ENCODE measurements at regions not wholly inside any gene's neighbourhood (a gene's known extent, or its start where the extent isn't known, plus 50 kb on each side); places are given as distances from the start of the nearest gene placed in this dataset.
A peak's percentile ranks its signal among the peaks of the same experiment; 100 is the strongest.
"Not testable (repeated sequence)": the region's sequence is repeated elsewhere in the genome, so short reads cannot be mapped to it uniquely, and the experiment has no call there.

GRCh38 chrX:40788698-40789097, 53.4 kb upstream of the MED14 start:
- H4K20me1 ChIP-seq (ENCODE audit: insufficient read depth, low read length); FAIRE-seq; H3K4me3 Mint-ChIP-seq (ENCODE audit: unreplicated experiment); H3K9me3 ChIP-seq (ENCODE audit: insufficient read depth, low read depth, low read length); H2AFZ ChIP-seq (ENCODE audit: low read depth, low read length); H3K36me3 Mint-ChIP-seq (ENCODE audit: low read depth, unreplicated experiment); H3K27me3 Mint-ChIP-seq (ENCODE audit: low read depth, unreplicated experiment); H3K4me3 ChIP-seq (ENCODE audit: insufficient read depth, low read depth, low read length); H3K27ac ChIP-seq (ENCODE audit: low read depth, low read length); H3K4me2 ChIP-seq (ENCODE audit: low read length); H3K4me1 Mint-ChIP-seq (ENCODE audit: low read depth, unreplicated experiment); H3K9ac ChIP-seq (ENCODE audit: low read length); H3K27me3 ChIP-seq (ENCODE audit: insufficient read depth, low read length); H3K4me1 ChIP-seq (ENCODE audit: insufficient read depth, low read length); H3K79me2 ChIP-seq (ENCODE audit: insufficient read depth, low read length); H3K27ac Mint-ChIP-seq (ENCODE audit: unreplicated experiment); DNase-seq (ENCODE audit: low read depth); H3K9me3 Mint-ChIP-seq (ENCODE audit: unreplicated experiment); H3K36me3 ChIP-seq (ENCODE audit: insufficient read depth, low read length): not testable (repeated sequence)

GRCh38 chrX:40792433-40792832, 57.1 kb upstream of the MED14 start:
- H3K27me3 ChIP-seq (ENCODE audit: insufficient read depth, low read length): no peaks in the 10 kb centered on the region
- no peak for FAIRE-seq
- H3K9me3 Mint-ChIP-seq (ENCODE audit: unreplicated experiment): peaks cover 11% of the 10 kb centered on the region
- H3K9ac ChIP-seq (ENCODE audit: low read length): no peak overlapping the region
- H3K9me3 ChIP-seq (ENCODE audit: insufficient read depth, low read depth, low read length): no peaks in the 10 kb centered on the region
- no peaks in the 10 kb centered on the region for H3K36me3 Mint-ChIP-seq (ENCODE audit: low read depth, unreplicated experiment)
- H3K4me3 ChIP-seq (ENCODE audit: insufficient read depth, low read depth, low read length): no peak overlapping the region
- H3K27ac ChIP-seq (ENCODE audit: low read depth, low read length): no peak overlapping the region
- no peaks in the 10 kb centered on the region for H3K27me3 Mint-ChIP-seq (ENCODE audit: low read depth, unreplicated experiment)
- H3K36me3 ChIP-seq (ENCODE audit: insufficient read depth, low read length): no peaks in the 10 kb centered on the region
- no peak overlapping the region for H2AFZ ChIP-seq (ENCODE audit: low read depth, low read length)
- H3K4me1 ChIP-seq (ENCODE audit: insufficient read depth, low read length): peaks cover 4% of the 10 kb centered on the region
- H3K4me3 Mint-ChIP-seq (ENCODE audit: unreplicated experiment): no peak overlapping the region
- peaks cover 8% of the 10 kb centered on the region for H3K4me1 Mint-ChIP-seq (ENCODE audit: low read depth, unreplicated experiment)
- H3K27ac Mint-ChIP-seq (ENCODE audit: unreplicated experiment): no peak overlapping the region
- H4K20me1 ChIP-seq (ENCODE audit: insufficient read depth, low read length): no peaks in the 10 kb centered on the region
- no peaks in the 10 kb centered on the region for H3K79me2 ChIP-seq (ENCODE audit: insufficient read depth, low read length)
- no peak overlapping the region for H3K4me2 ChIP-seq (ENCODE audit: low read length)
- DNase-seq (ENCODE audit: low read depth): no peak
- TF ChIP-seq CTCF (IDR thresholded peaks at IDR 0.05; ENCODE audit: insufficient read depth, low read depth, low read length): no peak

GRCh38 chrX:40794829-40795130, 59.4 kb upstream of the MED14 start:
- peak overlapping the region; percentile 69 for H2AFZ ChIP-seq (ENCODE audit: low read depth, low read length)
- peak overlapping the region; percentile 76 for H3K9ac ChIP-seq (ENCODE audit: low read length)
- peak overlapping the region; percentile 98 for H3K27ac Mint-ChIP-seq (ENCODE audit: unreplicated experiment)

GRCh38 chrX:40799745-40800144, 64.4 kb upstream of the MED14 start:
- not testable (repeated sequence) for DNase-seq (ENCODE audit: low read depth); H4K20me1 ChIP-seq (ENCODE audit: insufficient read depth, low read length); H3K4me3 Mint-ChIP-seq (ENCODE audit: unreplicated experiment); H3K36me3 Mint-ChIP-seq (ENCODE audit: low read depth, unreplicated experiment); H3K36me3 ChIP-seq (ENCODE audit: insufficient read depth, low read length); FAIRE-seq; H3K27ac ChIP-seq (ENCODE audit: low read depth, low read length); H3K9ac ChIP-seq (ENCODE audit: low read length); H3K4me1 Mint-ChIP-seq (ENCODE audit: low read depth, unreplicated experiment); H3K4me2 ChIP-seq (ENCODE audit: low read length); H3K79me2 ChIP-seq (ENCODE audit: insufficient read depth, low read length); H3K27me3 ChIP-seq (ENCODE audit: insufficient read depth, low read length); H3K4me1 ChIP-seq (ENCODE audit: insufficient read depth, low read length); H3K27ac Mint-ChIP-seq (ENCODE audit: unreplicated experiment); H3K9me3 ChIP-seq (ENCODE audit: insufficient read depth, low read depth, low read length); H3K4me3 ChIP-seq (ENCODE audit: insufficient read depth, low read depth, low read length); H3K27me3 Mint-ChIP-seq (ENCODE audit: low read depth, unreplicated experiment); H2AFZ ChIP-seq (ENCODE audit: low read depth, low read length)
- H3K9me3 Mint-ChIP-seq (ENCODE audit: unreplicated experiment): peaks cover 18% of the 10 kb centered on the region

More at GRCh38 chrX:40794829-40795130, 59.4 kb upstream of the MED14 start:
- not testable (repeated sequence) for H3K4me1 ChIP-seq (ENCODE audit: insufficient read depth, low read length); H3K4me3 ChIP-seq (ENCODE audit: insufficient read depth, low read depth, low read length); H3K27me3 ChIP-seq (ENCODE audit: insufficient read depth, low read length); DNase-seq (ENCODE audit: low read depth); H3K4me1 Mint-ChIP-seq (ENCODE audit: low read depth, unreplicated experiment); H3K36me3 Mint-ChIP-seq (ENCODE audit: low read depth, unreplicated experiment); H3K4me3 Mint-ChIP-seq (ENCODE audit: unreplicated experiment); FAIRE-seq; H3K27me3 Mint-ChIP-seq (ENCODE audit: low read depth, unreplicated experiment); H3K79me2 ChIP-seq (ENCODE audit: insufficient read depth, low read length); H4K20me1 ChIP-seq (ENCODE audit: insufficient read depth, low read length); H3K36me3 ChIP-seq (ENCODE audit: insufficient read depth, low read length); H3K9me3 ChIP-seq (ENCODE audit: insufficient read depth, low read depth, low read length)
- peaks cover 17% of the 10 kb centered on the region for H3K9me3 Mint-ChIP-seq (ENCODE audit: unreplicated experiment)
- peak overlapping the region; percentile 83 for H3K4me2 ChIP-seq (ENCODE audit: low read length)
- peak overlapping the region; percentile 86 for H3K27ac ChIP-seq (ENCODE audit: low read depth, low read length)
